Gastrocnemius medialis (tissue), 4 donors: ENCODE measurements at regions not wholly inside any gene's neighbourhood (a gene's known extent, or its start where the extent isn't known, plus 50 kb on each side); places are given as distances from the start of the nearest gene placed in this dataset.
A peak's percentile ranks its signal among the peaks of the same experiment; 100 is the strongest.

Source experiments
- ATAC-seq, 2 donors: fragments of 150-250 bp; one replicate each; pipeline ENCODE4 v1.9.1; 2016
- DNase-seq, 2 donors: peaks; one replicate each; pipeline ENCODE4 v3.0.0-alpha.2; 2019
- H3K27ac ChIP-seq, 4 donors: fragments of 200-600 bp; sonication (generic); 1 replicate in 1 of 4; 2 replicates in 3 of 4; pipeline ENCODE4 v1.5.1; 2016 to 2018; ENCODE audit warnings: mild to moderate bottlenecking in 2 of 4, moderate library complexity in 1 of 4
- H3K27me3 ChIP-seq, 3 donors: fragments of 200-600 bp; sonication (generic) in 2 of 3; 1 replicate in 1 of 3; 2 replicates in 2 of 3; pipeline versions ENCODE4 v1.5.1 to v1.6.0; 2016 to 2019; ENCODE audit warnings: mild to moderate bottlenecking in 1 of 3, moderate library complexity in 1 of 3
- H3K36me3 ChIP-seq, 2 donors: fragments of 200-600 bp; sonication (generic) in 1 of 2; one replicate each; pipeline ENCODE4 v1.5.1; 2017 to 2018
- H3K4me1 ChIP-seq, 2 donors: fragments of 200-600 bp; sonication (generic) in 1 of 2; one replicate each; pipeline ENCODE4 v1.5.1; 2016 to 2017; ENCODE audit warnings: mild to moderate bottlenecking in 2 of 2
- H3K4me3 ChIP-seq, 4 donors: fragments of 200-600 bp; sonication (generic) in 3 of 4; 1 replicate in 1 of 4; 2 replicates in 3 of 4; pipeline ENCODE4 v1.5.1; 2016 to 2019; ENCODE audit warnings: mild to moderate bottlenecking in 2 of 4
- H3K9me3 ChIP-seq, 3 donors: fragments of 200-600 bp; sonication (generic) in 2 of 3; 1 replicate in 1 of 3; 2 replicates in 2 of 3; pipeline ENCODE4 v1.5.1; 2016 to 2019
- POLR2A ChIP-seq, 2 donors: fragments of 450-650 bp; IDR thresholded peaks; one replicate each; pipeline ENCODE4 v1.6.1; 2017; ENCODE audit warnings: antibody characterized with exemption in 2 of 2, mild to moderate bottlenecking in 2 of 2, moderate library complexity in 2 of 2
- in situ Hi-C, 4 donors: fragments of 200-750 bp; cut with MboI; loops; one replicate each; pipeline versions ENCODE4 v1.15.0 to v1.8.0; 2017; ENCODE audit warnings: low sequenced_read_pairs in 4 of 4
- intact Hi-C: fragments of 100-400 bp; cut with DNase I; formaldehyde crosslinking; loops from one replicate; pipeline ENCODE4 v1.15.1; 2023; ENCODE audit warnings: low total_unique reads
- TF ChIP-seq, protein P1 (sequence below), 5 experiments: fragments of 450-650 bp in 3 of 5; fragments of 200-600 bp in 2 of 5; sonication (generic) in 2 of 5; IDR thresholded peaks in 4 of 5; conservative IDR thresholded peaks in 1 of 5; 1 replicate in 4 of 5; 2 replicates in 1 of 5; pipeline ENCODE4 v1.5.1; 2016 to 2019; ENCODE audit warnings: antibody characterized with exemption in 5 of 5, mild to moderate bottlenecking in 3 of 5, moderate library complexity in 3 of 5

DNA sequence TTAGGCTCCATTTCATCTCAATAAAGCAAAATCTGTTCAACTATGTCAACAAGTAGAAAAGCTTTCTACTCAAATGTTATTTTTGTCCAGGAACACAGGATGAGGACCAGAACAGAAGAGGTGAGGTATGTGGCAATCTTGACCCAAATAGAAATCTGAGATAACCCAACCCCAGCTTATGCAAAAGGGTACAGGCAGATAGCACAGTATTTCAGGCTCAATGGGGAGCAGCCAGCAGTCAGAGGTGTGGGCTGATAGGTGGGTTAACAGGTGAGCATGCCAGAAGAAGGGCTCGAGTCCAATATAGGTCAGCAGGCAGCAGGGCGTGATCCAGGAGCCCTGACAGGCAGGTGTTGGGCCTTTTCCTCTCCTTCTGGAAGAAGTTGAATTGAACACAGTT, 281.2 kb upstream of the NR2F2 start:
- ATAC-seq = peak; percentile 37 to 51
- TF ChIP-seq POLR2A (IDR thresholded peaks at IDR 0.05) = no peak
- TF ChIP-seq, protein P1, sequence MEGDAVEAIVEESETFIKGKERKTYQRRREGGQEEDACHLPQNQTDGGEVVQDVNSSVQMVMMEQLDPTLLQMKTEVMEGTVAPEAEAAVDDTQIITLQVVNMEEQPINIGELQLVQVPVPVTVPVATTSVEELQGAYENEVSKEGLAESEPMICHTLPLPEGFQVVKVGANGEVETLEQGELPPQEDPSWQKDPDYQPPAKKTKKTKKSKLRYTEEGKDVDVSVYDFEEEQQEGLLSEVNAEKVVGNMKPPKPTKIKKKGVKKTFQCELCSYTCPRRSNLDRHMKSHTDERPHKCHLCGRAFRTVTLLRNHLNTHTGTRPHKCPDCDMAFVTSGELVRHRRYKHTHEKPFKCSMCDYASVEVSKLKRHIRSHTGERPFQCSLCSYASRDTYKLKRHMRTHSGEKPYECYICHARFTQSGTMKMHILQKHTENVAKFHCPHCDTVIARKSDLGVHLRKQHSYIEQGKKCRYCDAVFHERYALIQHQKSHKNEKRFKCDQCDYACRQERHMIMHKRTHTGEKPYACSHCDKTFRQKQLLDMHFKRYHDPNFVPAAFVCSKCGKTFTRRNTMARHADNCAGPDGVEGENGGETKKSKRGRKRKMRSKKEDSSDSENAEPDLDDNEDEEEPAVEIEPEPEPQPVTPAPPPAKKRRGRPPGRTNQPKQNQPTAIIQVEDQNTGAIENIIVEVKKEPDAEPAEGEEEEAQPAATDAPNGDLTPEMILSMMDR (IDR thresholded peaks at IDR 0.05 in 4 of 5, conservative IDR thresholded peaks at IDR 0.05 in 1 of 5) = no peak
- DNase-seq = peak; percentile 9 to 39
- no peaks in the 10 kb centered on the region for H3K27me3 ChIP-seq
- intact Hi-C loops = no loop called here
- H3K9me3 ChIP-seq = no peaks in the 10 kb centered on the region
- peak overlapping the region; percentile 53 to 65 (median 58) for H3K27ac ChIP-seq
- H3K4me3 ChIP-seq = no peak overlapping the region
- H3K36me3 ChIP-seq = no peaks in the 10 kb centered on the region
- in situ Hi-C loops = no loop called here
- peaks cover 23 to 33% of the 10 kb centered on the region in 2 donors for H3K4me1 ChIP-seq

DNA sequence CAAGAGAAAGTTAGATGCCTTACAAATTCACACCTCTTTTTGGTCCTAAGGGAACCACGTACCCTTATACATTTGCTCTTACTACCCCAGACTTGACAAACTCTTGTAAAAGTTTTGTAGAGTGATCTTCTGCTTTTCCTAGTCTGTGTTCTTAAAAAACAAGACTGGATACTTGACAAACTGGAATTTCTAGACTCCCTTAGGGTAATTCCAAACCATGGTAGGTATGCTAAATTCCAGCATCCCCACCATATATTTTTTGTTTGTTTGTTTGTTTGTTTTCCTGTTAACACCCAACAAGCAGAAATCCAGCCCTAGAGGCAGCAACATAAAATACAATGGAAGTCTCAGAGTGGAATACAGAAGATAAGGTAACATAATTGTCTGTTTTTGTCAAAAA, 280.7 kb upstream of the NR2F2 start:
- in situ Hi-C loops = no loop called here
- H3K27ac ChIP-seq = peak overlapping the region; percentile 53 to 65 (median 58)
- ATAC-seq (no peak), DNase-seq (no peak)
- no peak overlapping the region for H3K4me3 ChIP-seq
- H3K9me3 ChIP-seq = no peaks in the 10 kb centered on the region
- H3K36me3 ChIP-seq = no peaks in the 10 kb centered on the region
- H3K4me1 ChIP-seq = peaks cover 23 to 37% of the 10 kb centered on the region in 2 donors
- H3K27me3 ChIP-seq = no peaks in the 10 kb centered on the region
- intact Hi-C loops = loop anchor here (5.0 to 10.0 kb wide), 5 partner anchors 62 to 375 kb away; no protein-coding TSS in a partner anchor
- no peak for TF ChIP-seq POLR2A (IDR thresholded peaks at IDR 0.05)
- TF ChIP-seq, protein P1 (IDR thresholded peaks at IDR 0.05 in 4 of 5, conservative IDR thresholded peaks at IDR 0.05 in 1 of 5) = no peak

DNA sequence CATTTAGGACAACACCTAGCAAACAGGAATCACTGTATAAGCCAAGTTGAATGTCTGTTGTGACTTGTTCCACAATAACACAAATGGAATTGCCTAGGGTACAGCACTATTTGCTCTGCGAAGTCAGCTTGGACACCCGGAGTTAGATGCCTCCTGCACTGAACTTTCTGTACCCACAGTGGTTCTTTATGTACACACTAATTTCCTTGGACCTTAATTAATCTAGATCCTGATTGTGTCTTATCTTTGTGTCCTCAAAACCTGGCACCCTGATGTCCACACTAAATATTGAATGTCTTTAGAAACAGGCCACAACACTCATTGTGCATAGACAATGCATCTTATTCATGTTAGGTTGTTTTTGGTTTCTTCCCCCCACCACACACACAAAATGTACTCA, 278.9 kb upstream of the NR2F2 start:
- no peak for TF ChIP-seq POLR2A (IDR thresholded peaks at IDR 0.05)
- TF ChIP-seq, protein P1 (IDR thresholded peaks at IDR 0.05 in 4 of 5, conservative IDR thresholded peaks at IDR 0.05 in 1 of 5) = no peak
- Histone ChIP-seq H3K9me3 (no peaks in the 10 kb centered on the region), H3K27ac (peak overlapping the region in 2 of 4 donors; percentile 76 to 82), H3K4me3 (no peak overlapping the region), H3K4me1 (peaks cover 23 to 37% of the 10 kb centered on the region in 2 donors), H3K36me3 (no peaks in the 10 kb centered on the region), H3K27me3 (no peaks in the 10 kb centered on the region)
- intact Hi-C loops (loop anchor here (5.0 to 10.0 kb wide), 5 partner anchors 64 to 373 kb away; no protein-coding TSS in a partner anchor), in situ Hi-C loops (no loop called here)
- ATAC-seq (no peak), DNase-seq (no peak)

DNA sequence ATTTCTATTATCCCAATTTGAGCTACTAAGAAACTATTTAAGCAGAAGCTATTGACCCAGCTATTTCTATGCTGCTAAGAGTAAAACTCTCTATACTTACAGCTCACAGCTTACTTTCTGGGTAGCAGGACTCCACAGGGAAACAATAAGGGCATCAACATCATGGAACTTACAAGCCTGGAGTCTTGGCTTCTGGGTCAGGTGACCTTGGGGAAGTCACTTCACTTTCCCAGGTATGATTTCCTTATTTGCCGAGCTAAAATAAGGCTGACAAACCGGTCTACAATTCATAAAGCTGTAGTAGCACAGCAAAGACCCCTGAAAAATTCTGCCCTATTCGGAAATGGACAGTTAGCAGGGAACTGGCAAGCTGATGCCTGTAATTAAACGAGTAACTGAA, 278.3 kb upstream of the NR2F2 start:
- in situ Hi-C loops = no loop called here
- TF ChIP-seq, protein P1 (IDR thresholded peaks at IDR 0.05 in 4 of 5, conservative IDR thresholded peaks at IDR 0.05 in 1 of 5) = no peak
- TF ChIP-seq POLR2A (IDR thresholded peaks at IDR 0.05) = no peak
- Histone ChIP-seq H3K36me3 (no peaks in the 10 kb centered on the region), H3K27ac (peak overlapping the region; percentile 75 to 82 (median 79)), H3K4me1 (peaks cover 23 to 35% of the 10 kb centered on the region in 2 donors), H3K27me3 (no peaks in the 10 kb centered on the region), H3K4me3 (no peak overlapping the region), H3K9me3 (no peaks in the 10 kb centered on the region)
- no peak for ATAC-seq
- intact Hi-C loops = loop anchor here (5.0 to 10.0 kb wide), 5 partner anchors 65 to 373 kb away; no protein-coding TSS in a partner anchor
- DNase-seq = no peak
